Stimulated activated effector memory CD8-positive, alpha-beta T cell treated with anti-CD3 and anti-CD28 coated beads, Interleukin-12 subunit alpha, Interleukin-12 subunit beta, amount 100 ng/mL, for 72 hours (primary cell): ENCODE measurements at regions not wholly inside any gene's neighbourhood (a gene's known extent, or its start where the extent isn't known, plus 50 kb on each side); places are given as distances from the start of the nearest gene placed in this dataset.

Source experiments
- ATAC-seq: fragments of 150-1000 bp; cut with Tn5 transposase; 2 replicates; pipeline ENCODE4 v1.10.0; 2021
- DNase-seq, 2 donors: peaks; one replicate each; pipeline ENCODE4 v3.0.0; 2021 to 2022; ENCODE audit warnings: low spot score in 2 of 2
- H3K27ac Mint-ChIP-seq: one replicate; pipeline ENCODE4 v1.8.0; 2022; ENCODE audit warnings: mild to moderate bottlenecking, mixed read lengths
- H3K36me3 Mint-ChIP-seq: one replicate; pipeline ENCODE4 v1.8.0; 2022; ENCODE audit warnings: mild to moderate bottlenecking, mixed read lengths
- H3K4me1 Mint-ChIP-seq: one replicate; pipeline ENCODE4 v1.8.0; 2022; ENCODE audit warnings: mixed read lengths
- H3K4me3 Mint-ChIP-seq: one replicate; pipeline ENCODE4 v1.8.0; 2022; ENCODE audit warnings: mild to moderate bottlenecking, mixed read lengths
- H3K9me3 Mint-ChIP-seq: one replicate; pipeline ENCODE4 v1.8.0; 2022; ENCODE audit warnings: mixed read lengths

DNA sequence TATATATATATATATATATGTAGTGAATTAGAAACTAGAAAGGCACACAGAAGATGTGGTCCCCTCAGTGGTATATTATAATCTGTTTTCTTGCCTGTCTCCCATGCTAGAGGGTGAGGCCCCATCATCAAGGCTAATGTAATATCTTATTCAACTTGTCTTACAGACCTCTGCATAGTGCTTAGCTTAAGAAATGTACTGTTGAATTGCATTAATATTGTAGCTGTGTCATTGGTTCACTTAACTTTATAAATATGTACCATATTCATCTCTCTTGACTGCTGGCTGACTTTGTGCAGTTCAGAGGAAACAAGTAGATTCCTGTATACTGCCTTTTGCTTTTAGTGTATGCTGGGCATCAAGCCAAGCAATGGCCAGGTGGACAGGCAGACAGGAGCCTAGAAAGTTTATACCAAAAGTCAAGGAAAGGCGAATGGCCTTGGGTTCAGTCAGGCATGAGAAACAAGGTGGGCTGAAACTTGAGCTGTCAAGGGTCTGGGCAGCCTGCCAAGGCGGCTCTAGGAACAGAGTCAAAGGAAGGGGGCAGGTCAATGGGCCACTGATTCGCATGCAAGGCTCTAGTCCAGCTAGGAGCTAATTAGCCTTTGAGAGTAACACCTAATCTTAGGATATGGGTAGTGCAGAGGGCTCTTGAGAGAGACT, 78.8 kb upstream of the LEF1 start:
- Mint-ChIP-seq H3K9me3 (peaks cover 12% of the 10 kb centered on the region), H3K36me3 (no peaks in the 10 kb centered on the region), H3K27ac (no peak overlapping the region), H3K4me3 (no peak overlapping the region), H3K4me1 (no peaks in the 10 kb centered on the region)
- DNase-seq (no peak), ATAC-seq (no peak)

- ATAC-seq (no peak), DNase-seq (no peak)
- no peaks in the 10 kb centered on the region for H3K4me1 Mint-ChIP-seq
- H3K27ac Mint-ChIP-seq: no peak overlapping the region
- no peaks in the 10 kb centered on the region for H3K36me3 Mint-ChIP-seq
- H3K9me3 Mint-ChIP-seq: peaks cover 9% of the 10 kb centered on the region
- no peak overlapping the region for H3K4me3 Mint-ChIP-seq
Measured at GRCh38 chr4:108244606-108245005, 75.9 kb upstream of the LEF1 start.

GRCh38 chr4:108240366-108240765, 71.6 kb upstream of the LEF1 start:
- no peak overlapping the region for H3K27ac Mint-ChIP-seq
- H3K4me3 Mint-ChIP-seq: no peak overlapping the region
- ATAC-seq: no peak
- H3K9me3 Mint-ChIP-seq: no peaks in the 10 kb centered on the region
- no peaks in the 10 kb centered on the region for H3K36me3 Mint-ChIP-seq
- H3K4me1 Mint-ChIP-seq: no peaks in the 10 kb centered on the region
- DNase-seq: no peak

- DNase-seq (no peak), ATAC-seq (no peak)
- Mint-ChIP-seq H3K36me3 (no peaks in the 10 kb centered on the region), H3K9me3 (no peaks in the 10 kb centered on the region), H3K27ac (no peak overlapping the region), H3K4me3 (no peak overlapping the region), H3K4me1 (no peaks in the 10 kb centered on the region)
Measured at GRCh38 chr4:108237693-108238092, 69.0 kb upstream of the LEF1 start.

GRCh38 chr4:108236264-108236663, 67.5 kb upstream of the LEF1 start:
- no peaks in the 10 kb centered on the region for H3K9me3 Mint-ChIP-seq
- no peaks in the 10 kb centered on the region for H3K4me1 Mint-ChIP-seq
- H3K4me3 Mint-ChIP-seq: no peak overlapping the region
- ATAC-seq (no peak), DNase-seq (no peak)
- H3K27ac Mint-ChIP-seq: no peak overlapping the region
- H3K36me3 Mint-ChIP-seq: no peaks in the 10 kb centered on the region

GRCh38 chr4:108227923-108228322, 59.2 kb upstream of the LEF1 start:
- Mint-ChIP-seq H3K4me3 (no peak overlapping the region), H3K27ac (no peak overlapping the region), H3K4me1 (no peaks in the 10 kb centered on the region), H3K9me3 (no peaks in the 10 kb centered on the region), H3K36me3 (no peaks in the 10 kb centered on the region)
- ATAC-seq: no peak
- DNase-seq: no peak

DNA sequence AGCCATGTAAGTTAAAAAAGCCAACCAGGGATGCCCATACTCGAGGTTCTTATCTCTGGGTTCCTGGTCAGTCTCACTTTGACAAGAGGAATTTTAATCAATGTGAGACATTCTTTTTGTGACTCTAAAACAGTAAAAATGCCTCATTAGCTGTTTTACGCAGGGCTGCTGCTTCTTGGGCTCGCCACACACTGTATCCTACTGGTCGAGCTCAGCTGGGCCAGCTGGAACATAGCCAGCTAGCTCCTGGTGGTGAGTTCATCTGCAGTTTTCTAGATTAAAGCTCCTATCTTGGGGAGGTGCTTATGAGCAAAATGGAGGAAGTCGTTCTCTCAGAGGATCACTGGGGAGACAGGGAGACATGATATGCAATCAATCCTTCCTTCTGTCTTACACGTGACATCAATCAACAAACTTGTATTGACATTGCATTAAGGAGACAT, 55.9 kb upstream of the LEF1 start:
- H3K4me3 Mint-ChIP-seq: no peak overlapping the region
- H3K9me3 Mint-ChIP-seq: no peaks in the 10 kb centered on the region
- ATAC-seq (no peak), DNase-seq (peak in 1 of 2 donors; percentile 20)
- no peak overlapping the region for H3K27ac Mint-ChIP-seq
- no peaks in the 10 kb centered on the region for H3K36me3 Mint-ChIP-seq
- H3K4me1 Mint-ChIP-seq: no peaks in the 10 kb centered on the region

GRCh38 chr4:108223313-108223712, 54.6 kb upstream of the LEF1 start:
- DNase-seq (no peak), ATAC-seq (no peak)
- Mint-ChIP-seq H3K27ac (no peak overlapping the region), H3K9me3 (no peaks in the 10 kb centered on the region), H3K4me3 (no peak overlapping the region), H3K36me3 (no peaks in the 10 kb centered on the region), H3K4me1 (no peaks in the 10 kb centered on the region)

DNA sequence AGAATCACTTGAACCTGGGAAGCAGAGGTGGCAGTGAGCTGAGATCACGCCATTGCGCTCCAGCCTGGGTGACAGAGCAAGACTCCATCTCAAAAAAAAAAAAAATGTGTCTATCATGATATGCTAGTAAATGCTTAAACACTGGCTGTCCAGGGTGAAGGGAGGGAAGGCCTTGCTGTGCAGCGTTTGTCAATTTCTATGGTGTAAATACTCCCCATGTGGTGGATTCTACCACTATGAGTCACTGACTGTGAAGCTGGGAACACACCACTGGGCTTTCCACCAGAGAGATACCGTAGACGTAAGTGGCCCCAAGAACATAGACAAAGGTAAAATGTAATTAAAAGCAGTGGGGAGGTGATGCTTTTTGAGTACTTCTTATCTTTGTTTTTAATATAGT, 51.3 kb upstream of the LEF1 start:
- no peak overlapping the region for H3K27ac Mint-ChIP-seq
- no peak overlapping the region for H3K4me3 Mint-ChIP-seq
- DNase-seq (no peak), ATAC-seq (no peak)
- no peaks in the 10 kb centered on the region for H3K9me3 Mint-ChIP-seq
- H3K36me3 Mint-ChIP-seq: no peaks in the 10 kb centered on the region
- no peaks in the 10 kb centered on the region for H3K4me1 Mint-ChIP-seq
